GM23338 (cell line): ENCODE measurements at regions not wholly inside any gene's neighbourhood (a gene's known extent, or its start where the extent isn't known, plus 50 kb on each side); places are given as distances from the start of the nearest gene placed in this dataset.

Experiments
- CREB1 ChIP-seq: fragments of 250-450 bp; sonication (Bioruptor Pico); IDR thresholded peaks from 2 replicates; pipeline ENCODE4 v1.5.0; 2020; ENCODE audit warnings: low read depth, mild to moderate bottlenecking, moderate library complexity
- EZH2 ChIP-seq: fragments of 200-600 bp; sonication (generic); IDR thresholded peaks from one replicate; pipeline ENCODE4 v1.8.0; 2017; ENCODE audit warnings: antibody characterized with exemption, mild to moderate bottlenecking, low read depth; ENCODE audit not compliant: unreplicated experiment
- EZH2phosphoT487 ChIP-seq: fragments of 200-600 bp; sonication (generic); IDR thresholded peaks from one replicate; pipeline ENCODE4 v1.8.1; 2018; ENCODE audit warnings: antibody characterized with exemption; ENCODE audit not compliant: unreplicated experiment
- JUNB ChIP-seq: IDR thresholded peaks from one replicate; pipeline ENCODE4 v1.6.1; 2016; ENCODE audit warnings: antibody characterized with exemption; ENCODE audit not compliant: unreplicated experiment
- POLR2AphosphoS5 ChIP-seq: IDR thresholded peaks from 2 replicates; pipeline ENCODE4 v1.6.1; 2016; ENCODE audit warnings: antibody characterized with exemption, low read depth
- STAT1 ChIP-seq: IDR thresholded peaks from one replicate; pipeline ENCODE4 v1.6.1; 2016; ENCODE audit warnings: antibody characterized with exemption; ENCODE audit not compliant: unreplicated experiment
- ZNF331 ChIP-seq: fragments of 250-450 bp; sonication (Bioruptor Pico); IDR thresholded peaks from 2 replicates; pipeline ENCODE4 v1.5.0; 2020; ENCODE audit warnings: low read depth, mild to moderate bottlenecking, moderate library complexity
- TF ChIP-seq, protein P1 (sequence below), 2 experiments: fragments of 200-600 bp in 1 of 2; sonication (generic) in 1 of 2; conservative IDR thresholded peaks; 2 replicates each; pipeline versions ENCODE4 v1.5.1 to v1.6.1; 2016 to 2017; ENCODE audit warnings: antibody characterized with exemption in 2 of 2, low read depth in 2 of 2, mild to moderate bottlenecking in 2 of 2, moderate library complexity in 1 of 2
- TF ChIP-seq, protein P2 (sequence below): IDR thresholded peaks from one replicate; pipeline ENCODE4 v1.6.1; 2018; ENCODE audit warnings: antibody characterized with exemption; ENCODE audit not compliant: unreplicated experiment
- TF ChIP-seq, protein P3 (sequence below): fragments of 250-450 bp; sonication (Bioruptor Pico); IDR thresholded peaks from 2 replicates; pipeline ENCODE4 v1.5.0; 2020; ENCODE audit warnings: mild to moderate bottlenecking, moderate library complexity
- TF ChIP-seq, protein P4 (sequence below): IDR thresholded peaks from 2 replicates; pipeline ENCODE4 v1.6.1; 2016; ENCODE audit warnings: antibody characterized with exemption

GRCh38 chr4:187383181-187383580, 612.4 kb upstream of the ZFP42 start:
- TF ChIP-seq ZNF331 (no peak), EZH2 (no peak), POLR2AphosphoS5 (no peak), STAT1 (no peak), EZH2phosphoT487 (no peak), CREB1 (CRISPR knock-in tag) (no peak), JUNB (no peak)
- TF ChIP-seq, protein P1, sequence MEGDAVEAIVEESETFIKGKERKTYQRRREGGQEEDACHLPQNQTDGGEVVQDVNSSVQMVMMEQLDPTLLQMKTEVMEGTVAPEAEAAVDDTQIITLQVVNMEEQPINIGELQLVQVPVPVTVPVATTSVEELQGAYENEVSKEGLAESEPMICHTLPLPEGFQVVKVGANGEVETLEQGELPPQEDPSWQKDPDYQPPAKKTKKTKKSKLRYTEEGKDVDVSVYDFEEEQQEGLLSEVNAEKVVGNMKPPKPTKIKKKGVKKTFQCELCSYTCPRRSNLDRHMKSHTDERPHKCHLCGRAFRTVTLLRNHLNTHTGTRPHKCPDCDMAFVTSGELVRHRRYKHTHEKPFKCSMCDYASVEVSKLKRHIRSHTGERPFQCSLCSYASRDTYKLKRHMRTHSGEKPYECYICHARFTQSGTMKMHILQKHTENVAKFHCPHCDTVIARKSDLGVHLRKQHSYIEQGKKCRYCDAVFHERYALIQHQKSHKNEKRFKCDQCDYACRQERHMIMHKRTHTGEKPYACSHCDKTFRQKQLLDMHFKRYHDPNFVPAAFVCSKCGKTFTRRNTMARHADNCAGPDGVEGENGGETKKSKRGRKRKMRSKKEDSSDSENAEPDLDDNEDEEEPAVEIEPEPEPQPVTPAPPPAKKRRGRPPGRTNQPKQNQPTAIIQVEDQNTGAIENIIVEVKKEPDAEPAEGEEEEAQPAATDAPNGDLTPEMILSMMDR (conservative IDR thresholded peaks at IDR 0.05; ENCODE audit: low read depth in 2 of 2): no peak
- TF ChIP-seq, protein P2, sequence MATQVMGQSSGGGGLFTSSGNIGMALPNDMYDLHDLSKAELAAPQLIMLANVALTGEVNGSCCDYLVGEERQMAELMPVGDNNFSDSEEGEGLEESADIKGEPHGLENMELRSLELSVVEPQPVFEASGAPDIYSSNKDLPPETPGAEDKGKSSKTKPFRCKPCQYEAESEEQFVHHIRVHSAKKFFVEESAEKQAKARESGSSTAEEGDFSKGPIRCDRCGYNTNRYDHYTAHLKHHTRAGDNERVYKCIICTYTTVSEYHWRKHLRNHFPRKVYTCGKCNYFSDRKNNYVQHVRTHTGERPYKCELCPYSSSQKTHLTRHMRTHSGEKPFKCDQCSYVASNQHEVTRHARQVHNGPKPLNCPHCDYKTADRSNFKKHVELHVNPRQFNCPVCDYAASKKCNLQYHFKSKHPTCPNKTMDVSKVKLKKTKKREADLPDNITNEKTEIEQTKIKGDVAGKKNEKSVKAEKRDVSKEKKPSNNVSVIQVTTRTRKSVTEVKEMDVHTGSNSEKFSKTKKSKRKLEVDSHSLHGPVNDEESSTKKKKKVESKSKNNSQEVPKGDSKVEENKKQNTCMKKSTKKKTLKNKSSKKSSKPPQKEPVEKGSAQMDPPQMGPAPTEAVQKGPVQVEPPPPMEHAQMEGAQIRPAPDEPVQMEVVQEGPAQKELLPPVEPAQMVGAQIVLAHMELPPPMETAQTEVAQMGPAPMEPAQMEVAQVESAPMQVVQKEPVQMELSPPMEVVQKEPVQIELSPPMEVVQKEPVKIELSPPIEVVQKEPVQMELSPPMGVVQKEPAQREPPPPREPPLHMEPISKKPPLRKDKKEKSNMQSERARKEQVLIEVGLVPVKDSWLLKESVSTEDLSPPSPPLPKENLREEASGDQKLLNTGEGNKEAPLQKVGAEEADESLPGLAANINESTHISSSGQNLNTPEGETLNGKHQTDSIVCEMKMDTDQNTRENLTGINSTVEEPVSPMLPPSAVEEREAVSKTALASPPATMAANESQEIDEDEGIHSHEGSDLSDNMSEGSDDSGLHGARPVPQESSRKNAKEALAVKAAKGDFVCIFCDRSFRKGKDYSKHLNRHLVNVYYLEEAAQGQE: no peak
- TF ChIP-seq, protein P3, sequence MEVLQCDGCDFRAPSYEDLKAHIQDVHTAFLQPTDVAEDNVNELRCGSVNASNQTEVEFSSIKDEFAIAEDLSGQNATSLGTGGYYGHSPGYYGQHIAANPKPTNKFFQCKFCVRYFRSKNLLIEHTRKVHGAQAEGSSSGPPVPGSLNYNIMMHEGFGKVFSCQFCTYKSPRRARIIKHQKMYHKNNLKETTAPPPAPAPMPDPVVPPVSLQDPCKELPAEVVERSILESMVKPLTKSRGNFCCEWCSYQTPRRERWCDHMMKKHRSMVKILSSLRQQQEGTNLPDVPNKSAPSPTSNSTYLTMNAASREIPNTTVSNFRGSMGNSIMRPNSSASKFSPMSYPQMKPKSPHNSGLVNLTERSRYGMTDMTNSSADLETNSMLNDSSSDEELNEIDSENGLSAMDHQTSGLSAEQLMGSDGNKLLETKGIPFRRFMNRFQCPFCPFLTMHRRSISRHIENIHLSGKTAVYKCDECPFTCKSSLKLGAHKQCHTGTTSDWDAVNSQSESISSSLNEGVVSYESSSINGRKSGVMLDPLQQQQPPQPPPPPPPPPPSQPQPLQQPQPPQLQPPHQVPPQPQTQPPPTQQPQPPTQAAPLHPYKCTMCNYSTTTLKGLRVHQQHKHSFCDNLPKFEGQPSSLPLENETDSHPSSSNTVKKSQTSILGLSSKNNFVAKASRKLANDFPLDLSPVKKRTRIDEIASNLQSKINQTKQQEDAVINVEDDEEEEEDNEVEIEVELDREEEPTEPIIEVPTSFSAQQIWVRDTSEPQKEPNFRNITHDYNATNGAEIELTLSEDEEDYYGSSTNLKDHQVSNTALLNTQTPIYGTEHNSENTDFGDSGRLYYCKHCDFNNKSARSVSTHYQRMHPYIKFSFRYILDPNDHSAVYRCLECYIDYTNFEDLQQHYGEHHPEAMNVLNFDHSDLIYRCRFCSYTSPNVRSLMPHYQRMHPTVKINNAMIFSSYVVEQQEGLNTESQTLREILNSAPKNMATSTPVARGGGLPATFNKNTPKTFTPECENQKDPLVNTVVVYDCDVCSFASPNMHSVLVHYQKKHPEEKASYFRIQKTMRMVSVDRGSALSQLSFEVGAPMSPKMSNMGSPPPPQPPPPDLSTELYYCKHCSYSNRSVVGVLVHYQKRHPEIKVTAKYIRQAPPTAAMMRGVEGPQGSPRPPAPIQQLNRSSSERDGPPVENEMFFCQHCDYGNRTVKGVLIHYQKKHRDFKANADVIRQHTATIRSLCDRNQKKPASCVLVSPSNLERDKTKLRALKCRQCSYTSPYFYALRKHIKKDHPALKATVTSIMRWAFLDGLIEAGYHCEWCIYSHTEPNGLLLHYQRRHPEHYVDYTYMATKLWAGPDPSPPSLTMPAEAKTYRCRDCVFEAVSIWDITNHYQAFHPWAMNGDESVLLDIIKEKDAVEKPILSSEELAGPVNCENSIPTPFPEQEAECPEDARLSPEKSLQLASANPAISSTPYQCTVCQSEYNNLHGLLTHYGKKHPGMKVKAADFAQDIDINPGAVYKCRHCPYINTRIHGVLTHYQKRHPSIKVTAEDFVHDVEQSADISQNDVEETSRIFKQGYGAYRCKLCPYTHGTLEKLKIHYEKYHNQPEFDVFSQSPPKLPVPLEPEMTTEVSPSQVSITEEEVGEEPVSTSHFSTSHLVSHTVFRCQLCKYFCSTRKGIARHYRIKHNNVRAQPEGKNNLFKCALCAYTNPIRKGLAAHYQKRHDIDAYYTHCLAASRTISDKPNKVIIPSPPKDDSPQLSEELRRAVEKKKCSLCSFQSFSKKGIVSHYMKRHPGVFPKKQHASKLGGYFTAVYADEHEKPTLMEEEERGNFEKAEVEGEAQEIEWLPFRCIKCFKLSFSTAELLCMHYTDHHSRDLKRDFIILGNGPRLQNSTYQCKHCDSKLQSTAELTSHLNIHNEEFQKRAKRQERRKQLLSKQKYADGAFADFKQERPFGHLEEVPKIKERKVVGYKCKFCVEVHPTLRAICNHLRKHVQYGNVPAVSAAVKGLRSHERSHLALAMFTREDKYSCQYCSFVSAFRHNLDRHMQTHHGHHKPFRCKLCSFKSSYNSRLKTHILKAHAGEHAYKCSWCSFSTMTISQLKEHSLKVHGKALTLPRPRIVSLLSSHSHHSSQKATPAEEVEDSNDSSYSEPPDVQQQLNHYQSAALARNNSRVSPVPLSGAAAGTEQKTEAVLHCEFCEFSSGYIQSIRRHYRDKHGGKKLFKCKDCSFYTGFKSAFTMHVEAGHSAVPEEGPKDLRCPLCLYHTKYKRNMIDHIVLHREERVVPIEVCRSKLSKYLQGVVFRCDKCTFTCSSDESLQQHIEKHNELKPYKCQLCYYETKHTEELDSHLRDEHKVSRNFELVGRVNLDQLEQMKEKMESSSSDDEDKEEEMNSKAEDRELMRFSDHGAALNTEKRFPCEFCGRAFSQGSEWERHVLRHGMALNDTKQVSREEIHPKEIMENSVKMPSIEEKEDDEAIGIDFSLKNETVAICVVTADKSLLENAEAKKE (CRISPR knock-in tag): no peak
- TF ChIP-seq, protein P4, sequence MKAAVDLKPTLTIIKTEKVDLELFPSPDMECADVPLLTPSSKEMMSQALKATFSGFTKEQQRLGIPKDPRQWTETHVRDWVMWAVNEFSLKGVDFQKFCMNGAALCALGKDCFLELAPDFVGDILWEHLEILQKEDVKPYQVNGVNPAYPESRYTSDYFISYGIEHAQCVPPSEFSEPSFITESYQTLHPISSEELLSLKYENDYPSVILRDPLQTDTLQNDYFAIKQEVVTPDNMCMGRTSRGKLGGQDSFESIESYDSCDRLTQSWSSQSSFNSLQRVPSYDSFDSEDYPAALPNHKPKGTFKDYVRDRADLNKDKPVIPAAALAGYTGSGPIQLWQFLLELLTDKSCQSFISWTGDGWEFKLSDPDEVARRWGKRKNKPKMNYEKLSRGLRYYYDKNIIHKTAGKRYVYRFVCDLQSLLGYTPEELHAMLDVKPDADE: no peak
